Glutamatergic neuron (in vitro differentiated cells): ENCODE measurements at regions not wholly inside any gene's neighbourhood (a gene's known extent, or its start where the extent isn't known, plus 50 kb on each side); places are given as distances from the start of the nearest gene placed in this dataset.

Experiments used
- DNase-seq: peaks from one replicate; pipeline ENCODE4 v3.0.0; 2022
- H3K27ac Mint-ChIP-seq: one replicate; pipeline ENCODE4 v1.8.0; 2020; ENCODE audit warnings: mild to moderate bottlenecking, mixed read lengths, inconsistent platforms; ENCODE audit not compliant: unreplicated experiment
- H3K27me3 Mint-ChIP-seq: one replicate; pipeline ENCODE4 v1.8.0; 2020; ENCODE audit warnings: mild to moderate bottlenecking, moderate library complexity, mixed read lengths, inconsistent platforms; ENCODE audit not compliant: unreplicated experiment
- H3K36me3 Mint-ChIP-seq: one replicate; pipeline ENCODE4 v1.8.0; 2020; ENCODE audit warnings: mild to moderate bottlenecking, mixed read lengths, inconsistent platforms; ENCODE audit not compliant: unreplicated experiment
- H3K4me1 Mint-ChIP-seq: one replicate; pipeline ENCODE4 v1.8.0; 2020; ENCODE audit warnings: mild to moderate bottlenecking, low read depth, mixed read lengths, inconsistent platforms; ENCODE audit not compliant: unreplicated experiment
- H3K4me3 Mint-ChIP-seq: one replicate; pipeline ENCODE4 v1.8.0; 2020; ENCODE audit warnings: mild to moderate bottlenecking, mixed read lengths, inconsistent platforms; ENCODE audit not compliant: unreplicated experiment
- H3K9me3 Mint-ChIP-seq: one replicate; pipeline ENCODE4 v1.8.0; 2020; ENCODE audit warnings: mild to moderate bottlenecking, moderate library complexity, mixed read lengths, inconsistent platforms; ENCODE audit not compliant: unreplicated experiment
- TF ChIP-seq, protein P1 (sequence below): fragments of 200-600 bp; sonication (generic); IDR thresholded peaks from one replicate; pipeline ENCODE4 v1.5.0; 2021; ENCODE audit not compliant: partially characterized antibody, unreplicated experiment

DNA sequence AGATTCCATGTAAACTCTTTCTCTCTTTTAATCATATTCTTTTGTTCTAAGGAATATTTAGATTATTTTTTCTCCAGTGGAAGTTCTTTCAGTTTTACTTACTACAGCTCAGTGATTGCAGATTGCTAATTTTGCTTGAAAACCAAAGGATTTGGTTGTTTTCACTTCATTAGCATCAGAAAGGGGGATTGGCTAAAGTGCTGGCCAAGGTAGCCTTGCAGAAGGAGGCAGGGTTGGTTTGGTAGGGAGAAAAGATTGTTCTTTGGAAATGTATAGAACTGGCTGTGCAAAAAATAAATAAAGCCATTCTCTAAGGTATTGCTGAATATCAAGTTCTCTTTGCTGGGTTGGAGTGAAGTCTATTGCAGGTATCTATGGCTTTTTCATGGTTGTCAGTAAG lies 92.6 kb downstream of the FAT3 start:
- DNase-seq = no peak
- no peaks in the 10 kb centered on the region for H3K9me3 Mint-ChIP-seq
- TF ChIP-seq, protein P1, sequence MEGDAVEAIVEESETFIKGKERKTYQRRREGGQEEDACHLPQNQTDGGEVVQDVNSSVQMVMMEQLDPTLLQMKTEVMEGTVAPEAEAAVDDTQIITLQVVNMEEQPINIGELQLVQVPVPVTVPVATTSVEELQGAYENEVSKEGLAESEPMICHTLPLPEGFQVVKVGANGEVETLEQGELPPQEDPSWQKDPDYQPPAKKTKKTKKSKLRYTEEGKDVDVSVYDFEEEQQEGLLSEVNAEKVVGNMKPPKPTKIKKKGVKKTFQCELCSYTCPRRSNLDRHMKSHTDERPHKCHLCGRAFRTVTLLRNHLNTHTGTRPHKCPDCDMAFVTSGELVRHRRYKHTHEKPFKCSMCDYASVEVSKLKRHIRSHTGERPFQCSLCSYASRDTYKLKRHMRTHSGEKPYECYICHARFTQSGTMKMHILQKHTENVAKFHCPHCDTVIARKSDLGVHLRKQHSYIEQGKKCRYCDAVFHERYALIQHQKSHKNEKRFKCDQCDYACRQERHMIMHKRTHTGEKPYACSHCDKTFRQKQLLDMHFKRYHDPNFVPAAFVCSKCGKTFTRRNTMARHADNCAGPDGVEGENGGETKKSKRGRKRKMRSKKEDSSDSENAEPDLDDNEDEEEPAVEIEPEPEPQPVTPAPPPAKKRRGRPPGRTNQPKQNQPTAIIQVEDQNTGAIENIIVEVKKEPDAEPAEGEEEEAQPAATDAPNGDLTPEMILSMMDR = no peak
- H3K27me3 Mint-ChIP-seq = no peaks in the 10 kb centered on the region
- no peaks in the 10 kb centered on the region for H3K4me1 Mint-ChIP-seq
- H3K27ac Mint-ChIP-seq = no peak overlapping the region
- H3K36me3 Mint-ChIP-seq = no peaks in the 10 kb centered on the region
- H3K4me3 Mint-ChIP-seq = no peak overlapping the region

DNA sequence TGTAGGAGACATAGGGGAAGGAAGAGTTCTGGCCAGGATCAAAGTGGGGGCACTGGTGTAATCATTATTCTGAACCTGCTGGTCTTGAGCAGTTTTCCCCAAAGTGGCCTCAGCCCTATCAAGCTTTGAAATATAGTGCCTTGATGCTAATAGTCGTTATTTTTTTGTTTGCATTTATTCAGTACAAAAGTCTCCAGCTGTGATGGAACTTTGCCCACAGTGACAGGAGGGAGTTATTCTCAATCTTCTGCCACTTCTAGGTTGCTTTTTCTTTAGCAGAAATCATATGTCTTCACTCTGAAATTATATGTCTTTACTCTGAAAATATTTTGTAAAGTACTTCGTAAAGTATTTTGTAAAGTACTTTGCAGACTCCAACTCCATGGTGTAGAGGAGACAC lies 93.1 kb downstream of the FAT3 start:
- Mint-ChIP-seq H3K36me3 (peaks cover 4% of the 10 kb centered on the region), H3K27ac (no peak overlapping the region), H3K4me1 (no peaks in the 10 kb centered on the region), H3K4me3 (no peak overlapping the region), H3K27me3 (no peaks in the 10 kb centered on the region), H3K9me3 (peaks cover 3% of the 10 kb centered on the region)
- TF ChIP-seq, protein P1 = no peak
- DNase-seq = no peak

DNA sequence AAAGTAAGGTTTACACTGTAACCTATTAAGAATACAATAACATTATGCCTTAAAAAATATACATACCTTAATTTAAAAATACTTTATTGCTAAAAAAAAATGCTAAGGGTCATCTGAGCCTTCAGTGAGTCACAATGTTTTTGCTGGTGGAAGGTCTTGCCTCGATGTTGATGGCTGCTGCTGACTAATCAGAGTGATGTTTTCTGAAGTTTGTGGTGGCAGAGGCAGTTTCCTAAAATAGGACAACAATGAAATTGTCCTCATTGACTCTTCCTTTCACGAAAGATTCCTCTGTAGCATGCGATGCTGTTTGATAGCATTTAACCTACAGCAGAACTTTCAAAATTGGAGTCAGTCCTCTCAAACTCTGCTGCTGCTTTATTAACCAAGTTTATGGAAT lies 97.6 kb downstream of the FAT3 start:
- Mint-ChIP-seq H3K27ac (no peak overlapping the region), H3K27me3 (no peaks in the 10 kb centered on the region), H3K4me3 (no peak overlapping the region), H3K36me3 (peaks cover 13% of the 10 kb centered on the region), H3K4me1 (no peaks in the 10 kb centered on the region), H3K9me3 (peaks cover 7% of the 10 kb centered on the region)
- TF ChIP-seq, protein P1 = no peak
- no peak for DNase-seq

DNA sequence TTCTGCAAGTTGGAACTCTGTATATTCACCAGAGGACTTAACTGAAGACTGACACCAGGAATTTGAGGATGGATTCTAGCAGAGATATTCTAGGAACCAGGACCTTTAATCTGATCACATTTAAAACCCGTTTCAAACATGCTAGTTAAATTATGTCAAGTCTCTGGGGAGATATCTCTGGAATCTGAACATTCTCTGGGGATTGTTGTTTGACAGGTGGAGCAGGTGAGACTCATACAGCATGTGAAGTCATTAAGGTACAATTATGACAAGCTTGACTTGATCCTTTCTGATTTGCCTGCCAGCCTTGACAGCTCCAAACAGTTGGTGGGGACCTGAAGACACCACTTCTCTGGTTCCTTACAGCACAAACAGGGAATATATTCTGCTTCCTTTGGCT lies 100.3 kb downstream of the FAT3 start:
- H3K4me1 Mint-ChIP-seq = peaks cover 3% of the 10 kb centered on the region
- peaks cover 13% of the 10 kb centered on the region for H3K36me3 Mint-ChIP-seq

DNA sequence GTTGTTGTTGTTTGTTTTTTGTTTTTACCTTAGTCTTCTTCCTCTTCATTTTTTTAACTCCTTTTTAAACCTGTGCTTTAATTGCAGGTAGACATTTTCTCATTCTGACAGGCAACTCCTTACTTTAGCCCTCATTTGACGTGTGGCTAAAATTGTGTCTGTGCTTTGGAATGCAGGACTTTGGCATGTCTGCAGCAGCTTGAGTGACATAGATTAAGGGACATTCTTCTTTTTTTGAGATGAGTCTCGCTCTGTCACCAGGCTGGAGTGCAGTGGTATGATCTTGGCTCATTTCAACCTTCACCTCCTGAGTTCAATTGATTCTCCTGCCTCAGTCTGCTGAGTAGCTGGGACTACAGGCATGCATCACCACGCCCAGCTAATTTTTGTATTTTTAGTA lies 100.8 kb downstream of the FAT3 start:
- Mint-ChIP-seq H3K9me3 (peaks cover 7% of the 10 kb centered on the region), H3K4me3 (no peak overlapping the region), H3K36me3 (peaks cover 13% of the 10 kb centered on the region), H3K27ac (no peak overlapping the region), H3K27me3 (no peaks in the 10 kb centered on the region), H3K4me1 (peaks cover 3% of the 10 kb centered on the region)
- TF ChIP-seq, protein P1 = no peak
- DNase-seq = no peak

More for the DNA sequence above, 100.3 kb downstream of the FAT3 start:
- Mint-ChIP-seq H3K27ac (no peak overlapping the region), H3K4me3 (no peak overlapping the region), H3K9me3 (peaks cover 7% of the 10 kb centered on the region), H3K27me3 (no peaks in the 10 kb centered on the region)
- TF ChIP-seq, protein P1 = no peak
- DNase-seq = no peak
